Gastrocnemius medialis (tissue), 4 donors: ENCODE measurements at regions not wholly inside any gene's neighbourhood (a gene's known extent, or its start where the extent isn't known, plus 50 kb on each side); places are given as distances from the start of the nearest gene placed in this dataset.

Experiments
- CTCF ChIP-seq, 5 experiments: fragments of 450-650 bp in 3 of 5; fragments of 200-600 bp in 2 of 5; sonication (generic) in 2 of 5; IDR thresholded peaks in 4 of 5; conservative IDR thresholded peaks in 1 of 5; 1 replicate in 4 of 5; 2 replicates in 1 of 5; pipeline ENCODE4 v1.5.1; 2016 to 2019; ENCODE audit warnings: antibody characterized with exemption in 5 of 5, mild to moderate bottlenecking in 3 of 5, moderate library complexity in 3 of 5
- POLR2A ChIP-seq, 2 donors: fragments of 450-650 bp; IDR thresholded peaks; one replicate each; pipeline ENCODE4 v1.6.1; 2017; ENCODE audit warnings: antibody characterized with exemption in 2 of 2, mild to moderate bottlenecking in 2 of 2, moderate library complexity in 2 of 2

GRCh38 chr15:69902414-69903062 lies 195.2 kb downstream of the TLE3 start:
- TF ChIP-seq CTCF (IDR thresholded peaks at IDR 0.05 in 4 of 5, conservative IDR thresholded peaks at IDR 0.05 in 1 of 5) (no peak), POLR2A (IDR thresholded peaks at IDR 0.05) (no peak)
